ENCODE measurements at regions not wholly inside any gene's neighbourhood (a gene's known extent, or its start where the extent isn't known, plus 50 kb on each side); places are given as distances from the start of the nearest gene placed in this dataset.

DNA sequence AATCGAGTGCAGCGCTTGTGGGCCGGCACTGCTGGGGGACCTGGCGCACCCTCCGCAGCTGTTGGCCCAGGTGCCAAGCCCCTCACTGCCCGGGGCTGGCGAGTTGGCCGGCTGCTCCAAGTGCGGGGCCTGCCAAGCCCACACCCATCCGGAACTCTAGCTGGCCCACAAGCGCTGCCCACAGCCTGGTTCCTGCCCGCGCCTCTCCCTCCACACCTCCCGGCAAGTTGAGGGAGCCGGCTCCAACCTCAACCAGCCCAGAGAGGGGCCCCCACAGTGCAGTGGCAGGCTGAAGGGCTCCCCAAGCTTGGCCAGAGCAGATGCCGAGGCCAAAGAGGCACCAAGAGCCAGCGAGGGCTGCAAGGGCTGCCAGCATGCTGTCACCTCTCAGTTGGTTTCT is 73.4 kb downstream of the PLXNA1 start:
- no peak overlapping the region for H3K4me3 ChIP-seq (replicated peaks in 1 of 4; ENCODE audit: control extremely low read depth in 1 of 4, insufficient read depth in 1 of 4, low read depth in 3 of 4, low read length in 4 of 4)
- H3K79me2 ChIP-seq (ENCODE audit: control insufficient read depth, insufficient read depth, low read length) = no peaks in the 10 kb centered on the region
- no peak overlapping the region for H3K9ac ChIP-seq (ENCODE audit: insufficient read depth, low read length)
- no peak overlapping the region for H3K4me2 ChIP-seq (ENCODE audit: extremely low read depth, insufficient read depth, low read length)
- no peak for DNase-seq (ENCODE audit: low read depth in 2 of 2)
- H4K20me1 ChIP-seq (ENCODE audit: control insufficient read depth, extremely low read depth, insufficient read depth, low read length) = no peaks in the 10 kb centered on the region
- no peaks in the 10 kb centered on the region for H3K9me3 ChIP-seq (ENCODE audit: control insufficient read depth, insufficient read depth, low read depth, low read length)
- no peak for TF ChIP-seq EZH2 (IDR thresholded peaks at IDR 0.05; ENCODE audit: low read length, missing control alignments)
- TF ChIP-seq, protein P1, sequence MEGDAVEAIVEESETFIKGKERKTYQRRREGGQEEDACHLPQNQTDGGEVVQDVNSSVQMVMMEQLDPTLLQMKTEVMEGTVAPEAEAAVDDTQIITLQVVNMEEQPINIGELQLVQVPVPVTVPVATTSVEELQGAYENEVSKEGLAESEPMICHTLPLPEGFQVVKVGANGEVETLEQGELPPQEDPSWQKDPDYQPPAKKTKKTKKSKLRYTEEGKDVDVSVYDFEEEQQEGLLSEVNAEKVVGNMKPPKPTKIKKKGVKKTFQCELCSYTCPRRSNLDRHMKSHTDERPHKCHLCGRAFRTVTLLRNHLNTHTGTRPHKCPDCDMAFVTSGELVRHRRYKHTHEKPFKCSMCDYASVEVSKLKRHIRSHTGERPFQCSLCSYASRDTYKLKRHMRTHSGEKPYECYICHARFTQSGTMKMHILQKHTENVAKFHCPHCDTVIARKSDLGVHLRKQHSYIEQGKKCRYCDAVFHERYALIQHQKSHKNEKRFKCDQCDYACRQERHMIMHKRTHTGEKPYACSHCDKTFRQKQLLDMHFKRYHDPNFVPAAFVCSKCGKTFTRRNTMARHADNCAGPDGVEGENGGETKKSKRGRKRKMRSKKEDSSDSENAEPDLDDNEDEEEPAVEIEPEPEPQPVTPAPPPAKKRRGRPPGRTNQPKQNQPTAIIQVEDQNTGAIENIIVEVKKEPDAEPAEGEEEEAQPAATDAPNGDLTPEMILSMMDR (conservative IDR thresholded peaks at IDR 0.05 in 1 of 2, IDR thresholded peaks at IDR 0.05 in 1 of 2; ENCODE audit: low read depth in 1 of 2, low read length in 2 of 2) = no peak
- no peak overlapping the region for H2AFZ ChIP-seq (ENCODE audit: low read length)
- no peaks in the 10 kb centered on the region for H3K36me3 ChIP-seq (ENCODE audit: control insufficient read depth, insufficient read depth, low read length)
- H3K4me1 ChIP-seq (ENCODE audit: control insufficient read depth, extremely low read depth, insufficient read depth, low read length) = no peaks in the 10 kb centered on the region
- no peak overlapping the region for H3K27ac ChIP-seq (ENCODE audit: insufficient read depth, low read length)
- no peaks in the 10 kb centered on the region for H3K27me3 ChIP-seq (ENCODE audit: control insufficient read depth, insufficient read depth, low read length)

DNA sequence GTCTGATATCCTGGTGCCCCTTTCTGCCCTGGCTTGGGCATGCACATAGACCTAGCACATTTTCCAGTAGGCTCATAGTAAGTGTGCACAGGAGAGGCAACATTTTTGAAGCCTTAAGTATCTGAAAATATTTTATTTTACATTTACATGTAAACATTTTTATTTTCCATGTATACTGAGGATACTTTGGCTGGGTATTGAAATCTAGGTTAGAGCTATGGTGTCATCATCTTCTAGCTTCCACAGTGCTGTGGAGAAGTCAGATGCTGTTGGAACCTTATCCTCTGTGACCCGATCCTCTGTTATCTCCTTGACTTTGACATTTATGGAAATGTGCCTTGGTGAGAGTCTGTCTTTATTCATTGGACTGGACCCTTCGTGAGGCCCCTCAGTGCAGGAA is 74.1 kb downstream of the PLXNA1 start:
- TF ChIP-seq, protein P1 (conservative IDR thresholded peaks at IDR 0.05 in 1 of 2, IDR thresholded peaks at IDR 0.05 in 1 of 2; ENCODE audit: low read depth in 1 of 2, low read length in 2 of 2) = no peak
- TF ChIP-seq EZH2 (IDR thresholded peaks at IDR 0.05; ENCODE audit: low read length, missing control alignments) = no peak
- Histone ChIP-seq H3K79me2 (ENCODE audit: control insufficient read depth, insufficient read depth, low read length) (no peaks in the 10 kb centered on the region), H3K36me3 (ENCODE audit: control insufficient read depth, insufficient read depth, low read length) (no peaks in the 10 kb centered on the region), H3K9ac (ENCODE audit: insufficient read depth, low read length) (no peak overlapping the region), H3K27me3 (ENCODE audit: control insufficient read depth, insufficient read depth, low read length) (no peaks in the 10 kb centered on the region), H3K9me3 (ENCODE audit: control insufficient read depth, insufficient read depth, low read depth, low read length) (no peaks in the 10 kb centered on the region), H3K27ac (ENCODE audit: insufficient read depth, low read length) (no peak overlapping the region), H4K20me1 (ENCODE audit: control insufficient read depth, extremely low read depth, insufficient read depth, low read length) (no peaks in the 10 kb centered on the region), H2AFZ (ENCODE audit: low read length) (no peak overlapping the region), H3K4me1 (ENCODE audit: control insufficient read depth, extremely low read depth, insufficient read depth, low read length) (no peaks in the 10 kb centered on the region), H3K4me2 (ENCODE audit: extremely low read depth, insufficient read depth, low read length) (no peak overlapping the region), H3K4me3 (replicated peaks in 1 of 4; ENCODE audit: control extremely low read depth in 1 of 4, insufficient read depth in 1 of 4, low read depth in 3 of 4, low read length in 4 of 4) (no peak overlapping the region)
- DNase-seq (ENCODE audit: low read depth in 2 of 2) = no peak

DNA sequence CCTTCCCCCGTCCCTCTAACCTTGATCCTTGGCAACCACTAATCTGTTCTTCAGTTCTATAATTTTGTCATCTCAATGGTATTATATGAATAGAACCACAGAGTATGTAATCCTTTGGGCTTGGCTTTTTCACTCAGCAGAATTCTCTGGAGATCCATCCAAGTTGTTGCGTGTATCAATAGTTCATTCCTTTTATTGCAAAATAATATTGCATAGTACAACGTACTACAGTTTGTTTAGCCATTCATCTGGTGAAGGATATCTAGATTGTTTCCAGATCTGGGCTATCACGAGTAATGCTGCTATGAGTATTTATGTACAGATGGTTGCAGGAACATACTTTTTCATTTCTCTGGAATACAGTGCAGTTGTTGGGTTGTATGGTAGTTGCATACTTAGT is 76.2 kb downstream of the PLXNA1 start:
- Histone ChIP-seq H3K27ac (ENCODE audit: insufficient read depth, low read length) (no peak overlapping the region), H4K20me1 (ENCODE audit: control insufficient read depth, extremely low read depth, insufficient read depth, low read length) (no peaks in the 10 kb centered on the region), H3K27me3 (ENCODE audit: control insufficient read depth, insufficient read depth, low read length) (no peaks in the 10 kb centered on the region), H3K4me3 (replicated peaks in 1 of 4; ENCODE audit: control extremely low read depth in 1 of 4, insufficient read depth in 1 of 4, low read depth in 3 of 4, low read length in 4 of 4) (no peak overlapping the region), H3K36me3 (ENCODE audit: control insufficient read depth, insufficient read depth, low read length) (no peaks in the 10 kb centered on the region), H3K79me2 (ENCODE audit: control insufficient read depth, insufficient read depth, low read length) (no peaks in the 10 kb centered on the region), H3K4me1 (ENCODE audit: control insufficient read depth, extremely low read depth, insufficient read depth, low read length) (no peaks in the 10 kb centered on the region), H3K9ac (ENCODE audit: insufficient read depth, low read length) (no peak overlapping the region), H3K4me2 (ENCODE audit: extremely low read depth, insufficient read depth, low read length) (no peak overlapping the region), H2AFZ (ENCODE audit: low read length) (no peak overlapping the region), H3K9me3 (ENCODE audit: control insufficient read depth, insufficient read depth, low read depth, low read length) (no peaks in the 10 kb centered on the region)
- TF ChIP-seq EZH2 (IDR thresholded peaks at IDR 0.05; ENCODE audit: low read length, missing control alignments) = no peak
- TF ChIP-seq, protein P1 (conservative IDR thresholded peaks at IDR 0.05 in 1 of 2, IDR thresholded peaks at IDR 0.05 in 1 of 2; ENCODE audit: low read depth in 1 of 2, low read length in 2 of 2) = no peak
- no peak for DNase-seq (ENCODE audit: low read depth in 2 of 2)

Data from fibroblast of lung (primary cell).